Activated CD4-positive, alpha-beta T cell treated with anti-CD3 and anti-CD28 coated beads, Interleukin-2, amount 50 U/mL, for 16 hours (primary cell): ENCODE measurements at regions not wholly inside any gene's neighbourhood (a gene's known extent, or its start where the extent isn't known, plus 50 kb on each side); places are given as distances from the start of the nearest gene placed in this dataset.

Experiments used
- DNase-seq: peaks from one replicate; pipeline ENCODE4 v3.0.0-alpha.2; 2020

DNA sequence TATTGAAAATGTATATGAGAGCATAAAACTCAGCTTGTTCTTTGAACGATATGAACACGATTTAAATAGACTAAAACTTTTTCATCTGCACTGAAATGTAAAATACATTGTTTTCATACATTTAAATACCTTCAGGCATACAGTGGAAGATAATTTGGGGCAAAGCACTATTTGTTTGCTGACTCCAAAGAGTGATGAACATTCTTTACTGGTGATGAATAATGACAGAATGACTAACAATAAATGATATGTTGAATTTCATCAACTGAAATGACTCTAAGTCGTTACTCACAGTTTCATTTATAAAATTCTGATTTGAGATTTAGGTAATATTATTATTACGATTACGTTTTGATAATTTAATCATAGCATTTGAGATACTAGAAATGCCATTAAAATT lies 1160.1 kb downstream of the NLGN4X start:
- DNase-seq = no peak

GRCh38 chrX:5057786-5058185 lies 1170.9 kb downstream of the NLGN4X start:
- DNase-seq = no peak

DNA sequence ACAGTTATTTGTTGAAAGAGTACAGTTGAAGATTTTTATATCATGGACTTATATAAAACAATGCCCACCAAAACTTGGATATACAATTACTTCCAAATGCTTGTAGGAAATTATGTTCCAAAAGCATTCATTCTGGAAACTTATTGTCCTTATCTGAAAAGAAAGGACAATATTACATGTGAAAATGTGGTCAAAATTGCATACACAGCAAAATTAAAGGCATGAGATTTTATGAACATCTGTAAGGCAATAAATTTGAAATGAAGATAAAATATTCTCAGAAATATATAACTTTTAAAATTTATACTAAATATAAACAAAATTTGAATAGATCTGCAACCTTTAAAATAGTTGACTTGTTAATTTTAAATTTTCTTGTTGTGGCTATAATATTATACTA lies 1173.8 kb downstream of the NLGN4X start:
- DNase-seq = no peak

- DNase-seq = no peak
Measured at GRCh38 chrX:5051831-5052491, 1176.7 kb downstream of the NLGN4X start.

DNA sequence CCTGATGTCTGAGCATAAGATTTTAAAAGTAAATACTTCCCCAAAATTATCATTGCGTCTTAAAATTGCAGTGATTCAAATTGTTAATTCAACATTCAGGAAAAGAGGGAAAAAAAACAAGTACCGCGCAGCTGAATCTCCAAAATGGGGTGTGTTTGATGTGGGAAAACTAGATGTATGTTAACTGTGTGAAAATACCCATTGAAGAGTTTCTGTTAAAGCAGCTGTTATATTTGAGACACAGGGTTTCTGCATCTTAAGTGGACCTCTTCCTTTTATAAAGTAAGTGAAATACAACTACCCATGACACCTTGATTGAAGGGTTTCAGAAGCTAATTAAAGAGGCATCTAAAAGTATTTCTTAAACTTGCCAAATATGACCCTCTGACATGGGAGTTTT lies 1186.1 kb downstream of the NLGN4X start:
- DNase-seq = no peak

DNA sequence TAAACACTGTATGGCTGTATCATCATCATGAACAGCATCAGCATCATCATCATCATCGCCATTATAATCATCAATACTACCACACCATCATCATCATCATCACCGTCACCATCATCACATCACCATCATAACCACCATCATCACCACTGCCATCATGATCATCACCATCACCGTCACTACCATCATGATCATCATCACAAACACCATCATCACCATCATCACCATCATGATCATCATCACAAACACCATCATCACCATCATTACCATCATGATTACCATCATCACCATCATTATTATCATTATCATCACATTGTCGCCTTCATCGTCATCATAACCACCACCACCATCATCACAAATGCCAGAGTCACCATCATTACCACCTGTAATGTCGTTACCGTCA lies 1196.9 kb downstream of the NLGN4X start:
- no peak for DNase-seq

DNA sequence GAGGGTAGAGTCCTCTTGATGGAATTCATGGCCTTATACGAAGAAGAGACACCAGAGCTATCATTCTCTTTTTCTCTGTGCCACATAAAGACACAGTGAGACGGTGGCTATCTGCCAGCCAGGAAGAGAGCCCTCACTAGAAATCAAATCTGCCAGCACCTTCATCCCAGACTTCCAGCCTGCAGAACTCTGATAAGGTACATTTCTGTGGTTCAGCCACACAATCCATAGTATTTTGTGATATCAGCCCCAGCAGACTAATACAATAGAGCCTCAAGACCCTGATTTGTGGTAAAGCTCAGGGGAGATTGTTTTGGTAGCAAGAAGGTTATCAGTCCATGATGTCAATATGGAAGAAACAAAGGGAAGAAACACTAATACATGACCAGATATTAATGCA lies 1213.2 kb downstream of the NLGN4X start:
- no peak for DNase-seq

DNA sequence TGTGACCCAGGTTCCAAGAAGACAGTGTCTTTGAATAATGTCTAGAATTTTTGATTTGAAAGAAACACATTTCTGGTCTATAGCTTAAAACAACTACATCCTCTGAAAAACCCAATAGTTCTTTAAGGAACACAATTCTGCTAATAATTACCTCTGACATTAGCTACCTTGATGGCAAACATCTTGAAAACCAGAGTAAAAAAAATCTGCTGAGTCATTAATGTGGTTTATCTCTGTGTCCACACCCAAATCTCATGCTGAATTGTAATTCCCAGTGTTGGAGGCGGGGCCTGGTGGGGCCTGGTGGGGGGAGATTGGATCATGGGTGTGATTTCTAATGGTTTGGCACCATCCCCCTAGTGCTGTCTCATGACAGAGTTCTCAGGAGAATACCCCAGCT lies 1233.8 kb downstream of the NLGN4X start:
- DNase-seq = no peak

- no peak for DNase-seq
Measured at GRCh38 chrX:4978613-4979012, 1250.1 kb downstream of the NLGN4X start.

GRCh38 chrX:4971646-4972045 lies 1257.0 kb downstream of the NLGN4X start:
- DNase-seq = no peak

GRCh38 chrX:4964112-4964511 lies 1250.7 kb upstream of the PRKX start:
- no peak for DNase-seq

- DNase-seq = no peak
Measured at GRCh38 chrX:4963432-4963831, 1250.0 kb upstream of the PRKX start.

DNA sequence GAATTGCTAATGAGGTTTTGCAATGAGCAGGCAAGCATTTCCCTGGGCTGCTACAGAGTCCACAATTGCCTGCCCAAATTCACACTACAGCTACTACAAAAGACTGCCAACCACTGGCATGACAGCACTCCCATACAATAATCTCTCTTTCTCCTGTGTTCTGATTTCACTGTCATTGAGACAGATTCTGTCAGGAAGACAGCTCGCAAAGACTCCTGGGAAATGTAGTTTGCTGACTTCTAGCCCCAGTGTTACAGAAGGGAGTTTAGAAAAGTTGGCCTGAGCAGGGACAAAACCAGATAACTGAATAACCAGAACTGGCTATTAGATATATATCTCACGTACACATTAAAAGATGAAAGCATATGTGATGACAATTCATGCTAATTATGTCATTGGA lies 1231.3 kb upstream of the PRKX start:
- no peak for DNase-seq

DNA sequence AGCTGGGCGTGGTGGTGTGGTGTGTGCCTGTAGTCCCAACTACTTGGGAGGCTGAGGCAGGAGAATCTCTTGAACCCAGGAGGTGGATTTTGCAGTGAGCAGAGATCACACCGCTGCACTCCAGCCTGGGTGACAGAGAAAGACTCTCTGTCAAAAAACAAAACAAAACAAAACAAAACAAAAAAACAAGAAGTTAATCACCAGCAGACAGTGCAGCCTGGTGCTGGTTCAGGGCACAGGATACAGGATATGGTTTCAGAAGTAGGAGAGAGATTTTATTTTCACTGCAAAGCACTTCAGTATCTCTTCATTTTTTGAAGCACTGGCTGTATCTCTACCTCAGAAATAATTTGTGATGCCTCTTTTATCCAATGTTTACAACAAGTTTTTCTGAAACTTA lies 1222.9 kb upstream of the PRKX start:
- DNase-seq = no peak

DNA sequence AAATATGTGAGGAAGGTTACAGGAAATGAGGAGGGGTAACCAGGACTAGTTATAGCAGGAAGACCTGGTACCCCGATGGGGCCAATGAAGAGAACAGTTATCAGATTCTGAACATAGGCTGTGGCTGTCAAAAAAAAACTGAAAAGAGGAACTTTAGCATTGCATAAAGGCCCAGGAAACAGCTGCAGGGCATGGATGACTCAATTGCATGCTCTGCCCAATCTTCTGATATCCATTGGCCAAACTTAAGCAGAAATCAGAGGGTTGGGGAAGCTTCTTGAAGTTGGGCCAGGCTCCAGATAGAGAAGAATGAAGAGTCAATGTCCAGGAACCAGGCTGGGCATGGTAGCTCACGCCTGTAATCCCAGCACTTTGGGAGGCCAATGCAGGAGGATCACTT lies 1222.4 kb upstream of the PRKX start:
- no peak for DNase-seq

- DNase-seq = no peak
Measured at GRCh38 chrX:4935401-4935800, 1222.0 kb upstream of the PRKX start.

DNA sequence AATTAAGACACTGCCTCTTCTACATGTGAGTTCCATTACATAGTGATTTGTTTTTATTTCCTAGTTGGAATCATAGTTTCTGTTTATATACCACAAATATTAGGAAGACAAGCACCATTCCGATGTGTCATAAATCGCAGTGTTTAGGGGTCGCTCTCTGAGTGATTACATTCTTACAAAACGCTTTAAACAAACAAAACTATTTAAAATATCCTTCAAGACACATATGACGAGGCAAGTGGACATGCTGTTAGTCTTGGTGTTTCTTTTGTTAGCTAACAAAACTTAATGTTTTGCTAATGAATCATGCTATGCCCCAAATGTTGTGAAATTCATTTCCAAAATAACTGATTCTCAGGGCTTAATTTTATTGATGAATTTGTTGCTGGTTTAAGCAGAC lies 1219.3 kb upstream of the PRKX start:
- DNase-seq = no peak

DNA sequence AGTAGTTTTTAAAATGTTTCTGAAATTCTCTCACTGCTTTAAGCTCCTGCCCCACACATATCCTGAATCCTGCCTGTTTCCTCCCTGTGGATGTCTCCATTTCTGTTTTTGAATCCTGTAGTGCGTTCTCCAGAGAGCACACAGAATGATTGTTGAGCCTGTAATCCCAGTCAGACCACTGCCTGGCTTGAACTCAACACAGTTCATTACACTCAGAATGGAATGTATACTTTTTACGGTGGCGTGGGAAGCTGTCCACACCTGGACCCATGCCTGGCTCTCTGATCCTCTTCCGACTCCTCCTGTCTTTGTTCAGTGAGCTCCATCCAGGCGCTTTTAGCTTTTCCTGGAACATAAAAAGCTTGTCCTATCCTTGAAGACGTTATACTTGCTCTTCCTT lies 1217.0 kb upstream of the PRKX start:
- DNase-seq = no peak

- DNase-seq = no peak
Measured at GRCh38 chrX:4925911-4926310, 1212.5 kb upstream of the PRKX start.

DNA sequence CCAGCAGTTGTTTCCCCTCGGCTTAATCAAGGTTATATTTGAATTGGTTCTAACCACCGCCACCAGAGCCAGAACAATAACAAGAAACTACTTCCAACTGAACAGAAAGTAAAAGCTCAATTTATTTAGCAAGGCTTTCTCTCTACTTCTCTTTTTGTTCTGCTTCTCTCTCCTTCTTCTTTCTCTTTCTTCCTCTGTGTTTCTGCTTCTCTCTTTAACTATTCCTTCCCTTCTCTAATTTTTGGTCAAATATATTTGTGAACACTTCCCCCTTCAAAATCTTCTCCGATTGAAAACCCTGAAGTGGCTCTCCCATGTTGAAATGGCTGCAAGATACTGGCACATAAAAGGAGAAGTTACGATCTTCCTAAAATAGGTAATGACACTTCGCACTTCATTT lies 1195.9 kb upstream of the PRKX start:
- no peak for DNase-seq

DNA sequence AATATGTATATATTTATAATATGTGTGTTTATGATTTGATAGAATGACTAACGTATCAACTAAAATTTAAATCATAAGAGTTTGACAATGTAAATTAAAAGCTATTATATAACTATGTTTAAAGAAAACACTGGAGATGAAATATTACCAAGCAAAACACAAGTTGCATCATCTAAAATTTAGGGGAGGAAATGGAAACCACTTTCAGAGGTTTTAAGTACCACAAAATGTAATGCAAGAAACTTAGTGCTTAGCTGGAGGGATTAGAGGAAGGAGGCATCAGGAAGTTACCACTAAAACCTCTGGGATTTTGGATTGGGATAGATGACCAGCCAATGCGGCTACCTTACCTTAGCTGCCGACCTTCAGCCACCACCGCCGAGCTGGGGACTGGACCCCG lies 1192.1 kb upstream of the PRKX start:
- DNase-seq = no peak

GRCh38 chrX:4881277-4881676 lies 1167.8 kb upstream of the PRKX start:
- DNase-seq = no peak

DNA sequence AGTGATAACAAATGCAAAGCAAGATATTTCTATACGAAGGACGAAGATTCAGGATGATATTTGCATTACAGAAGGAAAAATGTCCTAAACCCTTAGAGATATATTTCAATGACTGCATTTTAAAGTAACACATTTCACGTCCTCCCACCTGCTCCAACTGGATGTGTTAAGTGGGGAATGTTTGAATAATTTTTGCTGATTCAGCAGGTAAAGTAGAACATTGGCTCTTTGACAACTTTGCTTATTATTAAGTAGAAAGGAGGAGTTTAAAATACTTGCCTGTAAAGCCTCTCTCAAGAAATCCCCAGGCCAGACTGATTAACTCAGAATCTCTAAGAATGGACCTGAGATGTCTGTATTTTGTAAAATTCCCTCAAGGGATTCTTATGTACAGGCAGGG lies 1165.2 kb upstream of the PRKX start:
- DNase-seq = no peak

- no peak for DNase-seq
Measured at GRCh38 chrX:4876268-4876667, 1162.8 kb upstream of the PRKX start.

GRCh38 chrX:4851534-4851933 lies 1138.1 kb upstream of the PRKX start:
- no peak for DNase-seq

GRCh38 chrX:4850312-4850711 lies 1136.9 kb upstream of the PRKX start:
- DNase-seq = no peak
